Ovary (tissue), 7 donors: ENCODE measurements at regions not wholly inside any gene's neighbourhood (a gene's known extent, or its start where the extent isn't known, plus 50 kb on each side); places are given as distances from the start of the nearest gene placed in this dataset.

Experiments used
- DNase-seq, 5 donors: peaks; one replicate each; pipeline ENCODE4 v3.0.0-alpha.2; 2019 to 2020
- H3K27ac ChIP-seq, 2 donors: fragments of 200-600 bp; one replicate each; pipeline versions ENCODE4 v1.5.1 to v1.8.0; 2019 to 2022
- H3K27me3 ChIP-seq: fragments of 200-600 bp; one replicate; pipeline ENCODE4 v1.8.0; 2022
- H3K36me3 ChIP-seq: fragments of 200-600 bp; sonication (generic); one replicate; pipeline ENCODE4 v1.5.1; 2019
- H3K4me1 ChIP-seq: one replicate; pipeline ENCODE4 v1.8.1; 2013; ENCODE audit warnings: mild to moderate bottlenecking, moderate library complexity; ENCODE audit not compliant: insufficient read depth
- H3K4me3 ChIP-seq: fragments of 200-600 bp; sonication (generic); one replicate; pipeline ENCODE4 v1.5.1; 2017
- H3K9me3 ChIP-seq, 2 donors: fragments of 200-600 bp in 1 of 2; sonication (generic) in 1 of 2; one replicate each; pipeline versions ENCODE4 v1.5.1 to v1.8.1; 2013 to 2019; ENCODE audit warnings: mild to moderate bottlenecking in 1 of 2, moderate library complexity in 1 of 2
- CTCF ChIP-seq, 3 donors: fragments of 450-650 bp in 2 of 3; fragments of 200-600 bp in 1 of 3; IDR thresholded peaks; one replicate each; pipeline versions ENCODE4 v1.5.1 to v1.8.0; 2016 to 2022; ENCODE audit warnings: antibody characterized with exemption in 3 of 3, mild to moderate bottlenecking in 1 of 3
- EP300 ChIP-seq: sonication (generic); formaldehyde crosslinking; IDR thresholded peaks from one replicate; pipeline ENCODE4 v1.6.1; 2017; ENCODE audit warnings: antibody characterized with exemption
- POLR2A ChIP-seq: fragments of 450-650 bp; IDR thresholded peaks from one replicate; pipeline ENCODE4 v1.6.1; 2017; ENCODE audit warnings: antibody characterized with exemption, mild to moderate bottlenecking, moderate library complexity
- WGBS, 3 donors: extraction: QIAGEN DNeasy Blood & Tissue Kit in 1 of 3; methylation state at CpG; one replicate each; pipeline versions ENCODE4 v1.1.5 to v1.1.7; 2013 to 2017; 5-methylcytosine and 5-hydroxymethylcytosine counted together
- intact Hi-C, 4 donors: fragments of 100-400 bp; cut with DNase I; formaldehyde crosslinking; loops; one replicate each; pipeline versions ENCODE4 v1.11.0 to v1.15.1; 2022 to 2023
- donor health status: DM: no; HTN: no; CAD: no; lungs with moderate emphysema.
- donor health status: DM: no; HTN: no; CAD: no.
- donor health status: Bipolar disorder and iron deficiency.
- donor health status: DM: no; HTN: no; CAD: no.
- donor health status: DM: yes; HTN: yes; CAD: no.

GRCh38 chr1:22341791-22342605 is 109.7 kb upstream of the ZBTB40 start:
- WGBS, 3 donors, result 8 to 9% (median 9%) methylated on average over 28 of the region's 28 CpGs
- Histone ChIP-seq H3K4me1 (peaks cover 5% of the 10 kb centered on the region), H3K9me3 (no peaks in the 10 kb centered on the region), H3K27me3 (no peaks in the 10 kb centered on the region), H3K36me3 (no peaks in the 10 kb centered on the region), H3K27ac (no peak overlapping the region), H3K4me3 (no peak overlapping the region)
- peak; percentile 42 to 80 (median 71) for DNase-seq
- TF ChIP-seq POLR2A, result no peak
- no peak for TF ChIP-seq EP300
- no peak for TF ChIP-seq CTCF (IDR thresholded peaks at IDR 0.05)
- intact Hi-C loops, result no loop called here

- 56 to 72% (median 70%) methylated on average over 8 of the region's 8 CpGs for WGBS, 3 donors
- intact Hi-C loops, result no loop called here
- H3K9me3 ChIP-seq, result no peaks in the 10 kb centered on the region
- no peak overlapping the region for H3K4me3 ChIP-seq
- no peak for TF ChIP-seq EP300
- no peak for TF ChIP-seq POLR2A
- TF ChIP-seq CTCF (IDR thresholded peaks at IDR 0.05), result no peak
- no peaks in the 10 kb centered on the region for H3K36me3 ChIP-seq
- no peaks in the 10 kb centered on the region for H3K27me3 ChIP-seq
- peaks cover 5% of the 10 kb centered on the region for H3K4me1 ChIP-seq
- no peak overlapping the region for H3K27ac ChIP-seq
- no peak for DNase-seq
Measured at GRCh38 chr1:22342734-22343191, 108.9 kb upstream of the ZBTB40 start.

GRCh38 chr1:22343456-22344328 is 108.0 kb upstream of the ZBTB40 start:
- Histone ChIP-seq H3K36me3 (no peaks in the 10 kb centered on the region), H3K27me3 (no peaks in the 10 kb centered on the region), H3K4me1 (peaks cover 5% of the 10 kb centered on the region), H3K27ac (no peak overlapping the region), H3K4me3 (no peak overlapping the region), H3K9me3 (no peaks in the 10 kb centered on the region)
- TF ChIP-seq CTCF (IDR thresholded peaks at IDR 0.05), result no peak
- TF ChIP-seq POLR2A, result no peak
- TF ChIP-seq EP300, result no peak
- 69 to 83% (median 77%) methylated on average over 29 of the region's 29 CpGs for WGBS, 3 donors
- intact Hi-C loops, result no loop called here
- DNase-seq, result no peak

GRCh38 chr1:22344329-22344630 is 107.4 kb upstream of the ZBTB40 start:
- Histone ChIP-seq H3K4me3 (no peak overlapping the region), H3K36me3 (no peaks in the 10 kb centered on the region), H3K9me3 (no peaks in the 10 kb centered on the region), H3K27ac (no peak overlapping the region), H3K27me3 (no peaks in the 10 kb centered on the region), H3K4me1 (peaks cover 3% of the 10 kb centered on the region)
- WGBS, 3 donors, result 44 to 58% (median 47%) methylated on average over 5 of the region's 5 CpGs
- TF ChIP-seq EP300 (no peak), CTCF (IDR thresholded peaks at IDR 0.05) (no peak), POLR2A (no peak)
- intact Hi-C loops, result no loop called here
- no peak for DNase-seq
